Small intestine (tissue), 7 donors: ENCODE measurements at regions not wholly inside any gene's neighbourhood (a gene's known extent, or its start where the extent isn't known, plus 50 kb on each side); places are given as distances from the start of the nearest gene placed in this dataset.

Experiments
- DNase-seq, 2 donors: peaks; one replicate each; pipeline versions ENCODE4 v3.0.0 to v3.0.0-alpha.2; 2013
- FAIRE-seq: peaks from 2 replicates; lab custom pipeline; 2012; peaks lifted over from hg19 to GRCh38; lab: Jason Lieb, UNC
- H3K27ac ChIP-seq, 3 donors: one replicate each; pipeline ENCODE4 v1.5.1; 2013; ENCODE audit warnings: low read length in 2 of 3, mild to moderate bottlenecking in 2 of 3, control low read depth in 1 of 3, inconsistent platforms in 1 of 3, low read depth in 1 of 3, moderate library complexity in 1 of 3
- H3K27me3 ChIP-seq, 3 donors: one replicate each; pipeline ENCODE4 v1.6.1; 2013; ENCODE audit warnings: low read length in 3 of 3, inconsistent platforms in 1 of 3; ENCODE audit not compliant: control insufficient read depth in 3 of 3, insufficient read depth in 3 of 3
- H3K36me3 ChIP-seq, 3 donors: one replicate each; pipeline ENCODE4 v1.6.1; 2013; ENCODE audit warnings: low read length in 3 of 3, inconsistent platforms in 1 of 3, low read depth in 1 of 3, mild to moderate bottlenecking in 1 of 3, moderate library complexity in 1 of 3; ENCODE audit not compliant: control insufficient read depth in 3 of 3, insufficient read depth in 2 of 3
- H3K4me1 ChIP-seq, 3 donors: one replicate each; pipeline ENCODE4 v1.6.1; 2013; ENCODE audit warnings: low read length in 2 of 3, inconsistent platforms in 1 of 3, low read depth in 1 of 3, mild to moderate bottlenecking in 1 of 3, moderate library complexity in 1 of 3; ENCODE audit not compliant: control insufficient read depth in 3 of 3, insufficient read depth in 2 of 3
- H3K4me3 ChIP-seq, 3 donors: one replicate each; pipeline ENCODE4 v1.5.1; 2013; ENCODE audit warnings: low read length in 3 of 3, control low read depth in 1 of 3, inconsistent platforms in 1 of 3, low read depth in 1 of 3, mild to moderate bottlenecking in 1 of 3, moderate library complexity in 1 of 3
- H3K9me3 ChIP-seq, 2 donors: one replicate each; pipeline ENCODE4 v1.6.1; 2013; ENCODE audit warnings: low read depth in 1 of 2, low read length in 1 of 2; ENCODE audit not compliant: control insufficient read depth in 2 of 2, insufficient read depth in 1 of 2
- WGBS, 3 donors: extraction: QIAGEN DNeasy Blood & Tissue Kit; methylation state at CpG; one replicate each; pipeline ENCODE4 v1.1.7; 2013; 5-methylcytosine and 5-hydroxymethylcytosine counted together
- donor health status: healthy with polysubstance abuse.
- donor health status: control.
- donor health status: control.
- donor health status: Bipolar disorder and iron deficiency.
- donor health status: healthy.

DNA sequence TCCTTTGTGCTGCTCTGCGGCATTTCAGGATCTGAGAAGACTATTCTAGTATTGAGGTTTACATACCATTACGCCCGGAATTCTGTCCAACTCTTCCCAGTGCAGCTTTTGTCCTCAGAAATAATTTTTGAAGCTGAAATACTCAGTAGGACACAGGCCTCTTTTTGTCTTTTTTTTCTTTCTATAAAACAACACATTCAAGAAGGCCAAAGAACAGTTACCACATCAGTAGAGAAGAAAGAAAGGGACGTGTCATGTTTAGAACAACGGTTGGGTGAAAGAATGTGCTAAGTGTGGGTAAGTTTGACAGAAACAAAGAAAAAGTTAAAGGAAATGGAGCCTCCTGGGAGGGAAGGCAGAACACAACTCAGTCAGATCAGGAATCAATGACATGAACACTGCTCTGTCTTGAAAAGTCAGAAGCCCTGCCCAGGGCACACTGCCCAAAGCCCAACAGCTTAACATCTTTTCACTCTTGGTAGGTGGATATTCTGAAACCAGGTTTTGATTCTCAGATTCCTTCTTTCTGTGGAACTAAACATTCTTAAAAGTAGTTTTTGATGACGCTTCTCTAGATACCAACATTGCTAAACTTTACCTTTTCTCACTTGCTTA is 198.6 kb upstream of the CWC22 start:
- H3K4me1 ChIP-seq = no peaks in the 10 kb centered on the region
- H3K9me3 ChIP-seq = no peaks in the 10 kb centered on the region
- FAIRE-seq (no peak), DNase-seq (no peak)
- H3K27ac ChIP-seq = no peak overlapping the region
- no peaks in the 10 kb centered on the region for H3K36me3 ChIP-seq
- 80 to 85% (median 81%) methylated on average over 6 of the region's 6 CpGs for WGBS, 3 donors
- H3K4me3 ChIP-seq = no peak overlapping the region
- no peaks in the 10 kb centered on the region for H3K27me3 ChIP-seq

GRCh38 chr2:180203972-180204371 is 196.9 kb upstream of the CWC22 start:
- H3K36me3 ChIP-seq = no peaks in the 10 kb centered on the region
- no peaks in the 10 kb centered on the region for H3K27me3 ChIP-seq
- WGBS, 3 donors = 72 to 83% (median 82%) methylated on average over 2 of the region's 2 CpGs
- DNase-seq (no peak), FAIRE-seq (no peak)
- peak overlapping the region in 1 of 3 donors; percentile 21 for H3K27ac ChIP-seq
- H3K9me3 ChIP-seq = no peaks in the 10 kb centered on the region
- no peak overlapping the region for H3K4me3 ChIP-seq
- no peaks in the 10 kb centered on the region for H3K4me1 ChIP-seq

GRCh38 chr2:180202467-180202951 is 195.4 kb upstream of the CWC22 start:
- H3K9me3 ChIP-seq = no peaks in the 10 kb centered on the region
- H3K27me3 ChIP-seq = no peaks in the 10 kb centered on the region
- H3K36me3 ChIP-seq = no peaks in the 10 kb centered on the region
- WGBS, 3 donors = 54 to 72% (median 68%) methylated on average over 7 of the region's 7 CpGs
- no peak overlapping the region for H3K27ac ChIP-seq
- no peak for FAIRE-seq
- no peak for DNase-seq
- H3K4me1 ChIP-seq = no peaks in the 10 kb centered on the region
- no peak overlapping the region for H3K4me3 ChIP-seq

DNA sequence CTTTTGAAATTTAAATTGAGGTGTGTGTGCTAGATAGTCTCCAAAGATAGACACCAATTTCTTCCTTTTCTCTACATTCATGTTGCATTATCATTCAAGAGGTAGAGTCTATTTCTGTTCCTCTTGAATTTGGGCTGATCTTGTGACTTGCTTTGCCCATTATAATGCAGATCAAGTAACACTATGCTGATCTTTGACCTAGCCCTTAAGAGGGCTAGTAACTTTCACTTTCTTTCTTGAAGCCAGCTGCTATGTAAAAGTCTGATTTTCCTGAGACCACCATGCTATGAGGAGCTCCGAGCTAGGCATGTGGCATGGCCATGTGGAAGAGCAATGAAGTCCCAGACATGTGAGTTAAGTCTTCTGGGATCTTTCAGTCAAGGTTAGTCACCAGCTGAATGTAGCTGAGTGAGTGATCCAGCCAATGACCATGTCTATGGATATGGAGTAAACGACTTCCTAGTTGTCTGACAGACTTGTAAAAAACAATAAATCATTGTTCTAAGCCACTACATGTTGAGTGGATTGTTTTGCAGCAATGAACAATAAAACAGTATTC is 189.4 kb upstream of the CWC22 start:
- Histone ChIP-seq H3K27ac (no peak overlapping the region), H3K36me3 (no peaks in the 10 kb centered on the region), H3K4me3 (no peak overlapping the region), H3K4me1 (peaks cover 0 to 1% (median 0%) of the 10 kb centered on the region in 3 donors), H3K27me3 (no peaks in the 10 kb centered on the region), H3K9me3 (no peaks in the 10 kb centered on the region)
- WGBS, 3 donors = 24 to 47% (median 32%) methylated on average over 2 of the region's 2 CpGs
- DNase-seq = peak in 1 of 2 donors; percentile 5
- no peak for FAIRE-seq

DNA sequence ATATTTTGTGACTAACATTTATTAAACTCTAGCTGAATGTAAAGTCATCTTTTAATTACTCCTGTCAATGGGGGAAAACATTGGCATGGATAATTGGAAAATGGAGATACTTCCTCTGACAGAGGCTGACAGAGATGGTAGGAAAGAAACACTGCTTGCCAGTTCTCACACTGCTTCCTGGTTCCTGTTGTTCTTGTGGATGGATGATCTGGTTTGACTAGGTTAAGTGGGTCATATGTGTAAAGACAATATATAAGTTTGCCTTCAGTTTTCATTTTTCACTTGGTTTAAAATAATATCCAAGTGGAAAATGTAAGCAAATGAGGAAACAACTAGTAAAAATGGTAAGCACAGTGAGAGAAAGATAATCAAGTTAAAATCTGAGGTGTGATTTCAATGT is 188.8 kb upstream of the CWC22 start:
- FAIRE-seq = no peak
- Histone ChIP-seq H3K4me1 (peaks cover 0 to 1% (median 0%) of the 10 kb centered on the region in 3 donors), H3K36me3 (no peaks in the 10 kb centered on the region), H3K4me3 (no peak overlapping the region), H3K27ac (no peak overlapping the region), H3K9me3 (no peaks in the 10 kb centered on the region), H3K27me3 (no peaks in the 10 kb centered on the region)
- no peak for DNase-seq

GRCh38 chr2:180191432-180192124 is 184.5 kb upstream of the CWC22 start:
- FAIRE-seq = no peak
- no peak overlapping the region for H3K27ac ChIP-seq
- H3K9me3 ChIP-seq = no peaks in the 10 kb centered on the region
- no peak overlapping the region for H3K4me3 ChIP-seq
- peak in 1 of 2 donors; percentile 2 for DNase-seq
- WGBS, 3 donors = 14 to 40% (median 30%) methylated on average over 11 of the region's 11 CpGs
- no peaks in the 10 kb centered on the region for H3K27me3 ChIP-seq
- H3K36me3 ChIP-seq = no peaks in the 10 kb centered on the region
- H3K4me1 ChIP-seq = peaks cover 0 to 1% (median 0%) of the 10 kb centered on the region in 3 donors

DNA sequence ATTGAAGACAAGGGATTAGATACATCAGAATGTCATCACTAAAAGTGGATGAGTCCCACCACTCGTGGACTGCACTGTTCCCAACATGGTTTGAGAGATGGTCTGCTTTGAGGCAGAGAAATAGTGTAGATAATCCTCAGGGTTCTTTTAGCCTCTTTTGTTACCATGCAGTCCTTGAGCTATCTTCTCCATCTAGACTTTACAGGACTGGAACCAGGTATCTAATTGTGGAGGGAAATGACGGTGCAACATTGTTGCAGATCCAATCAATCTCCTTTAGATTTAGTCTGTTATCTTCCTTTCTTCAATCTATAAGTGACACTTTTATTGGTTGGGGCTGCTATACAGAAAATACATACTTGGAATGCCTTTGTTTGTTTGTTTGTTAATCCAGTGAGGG is 183.8 kb upstream of the CWC22 start:
- no peak overlapping the region for H3K27ac ChIP-seq
- H3K27me3 ChIP-seq = no peaks in the 10 kb centered on the region
- no peaks in the 10 kb centered on the region for H3K9me3 ChIP-seq
- no peaks in the 10 kb centered on the region for H3K36me3 ChIP-seq
- no peak for DNase-seq
- no peak overlapping the region for H3K4me3 ChIP-seq
- H3K4me1 ChIP-seq = no peaks in the 10 kb centered on the region
- 79 to 87% (median 80%) methylated on average over 2 of the region's 2 CpGs for WGBS, 3 donors
- no peak for FAIRE-seq

- DNase-seq = no peak
- Histone ChIP-seq H3K36me3 (no peaks in the 10 kb centered on the region), H3K4me3 (no peak overlapping the region), H3K27ac (no peak overlapping the region), H3K9me3 (no peaks in the 10 kb centered on the region), H3K4me1 (no peaks in the 10 kb centered on the region), H3K27me3 (no peaks in the 10 kb centered on the region)
- WGBS, 3 donors = 37 to 65% (median 60%) methylated on average over 2 of the region's 2 CpGs
- FAIRE-seq = no peak
These were observed 180.5 kb upstream of the CWC22 start for GRCh38 chr2:180187611-180188010.
